Mucosa of stomach (tissue), 1 donor: ENCODE measurements at regions not wholly inside any gene's neighbourhood (a gene's known extent, or its start where the extent isn't known, plus 50 kb on each side); places are given as distances from the start of the nearest gene placed in this dataset.

Experiments
- H3K27me3 ChIP-seq: one replicate; pipeline ENCODE4 v1.7.0; 2013; ENCODE audit warnings: mild to moderate bottlenecking, low read length; ENCODE audit not compliant: control insufficient read depth, insufficient read depth
- H3K36me3 ChIP-seq: one replicate; pipeline ENCODE4 v1.7.0; 2013; ENCODE audit warnings: low read length; ENCODE audit not compliant: control insufficient read depth, insufficient read depth
- H3K4me1 ChIP-seq: one replicate; pipeline ENCODE4 v1.7.0; 2013; ENCODE audit warnings: mild to moderate bottlenecking, low read length; ENCODE audit not compliant: control insufficient read depth, insufficient read depth
- H3K4me3 ChIP-seq: one replicate; pipeline ENCODE4 v1.7.0; 2013; ENCODE audit warnings: low read length
- H3K9ac ChIP-seq: one replicate; pipeline ENCODE4 v1.7.0; 2013; ENCODE audit warnings: mild to moderate bottlenecking, low read length, moderate library complexity
- H3K9me3 ChIP-seq: one replicate; pipeline ENCODE4 v1.7.0; 2013; ENCODE audit warnings: mild to moderate bottlenecking, low read length, moderate library complexity; ENCODE audit not compliant: control insufficient read depth
- donor health status: Pancreatic carcinoma.

- no peaks in the 10 kb centered on the region for H3K36me3 ChIP-seq
- no peak overlapping the region for H3K9ac ChIP-seq
- no peak overlapping the region for H3K4me3 ChIP-seq
- no peaks in the 10 kb centered on the region for H3K27me3 ChIP-seq
- no peaks in the 10 kb centered on the region for H3K9me3 ChIP-seq
- H3K4me1 ChIP-seq, result no peaks in the 10 kb centered on the region
Measured at GRCh38 chr3:159323848-159324247, 522.0 kb downstream of the MFSD1 start.

DNA sequence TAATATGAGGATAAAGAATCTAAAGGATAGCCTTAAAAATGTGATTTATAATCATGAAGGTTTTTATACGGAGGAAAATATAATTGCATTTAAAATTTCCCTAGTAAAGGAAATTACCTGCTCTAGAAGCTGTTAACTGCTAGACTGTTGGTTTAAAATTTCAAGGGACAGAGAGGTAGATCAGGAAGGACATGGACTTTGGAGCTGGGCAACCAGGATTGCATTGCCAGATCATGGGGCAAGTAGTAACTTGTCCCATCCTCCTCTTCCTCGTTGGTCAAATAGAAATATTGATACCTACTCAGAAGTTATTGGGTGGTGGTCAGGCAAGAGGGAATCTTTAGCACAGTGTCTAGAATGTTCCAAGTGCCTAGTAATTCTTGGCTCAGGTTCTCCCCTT is 525.1 kb downstream of the MFSD1 start:
- Histone ChIP-seq H3K9ac (no peak overlapping the region), H3K4me3 (no peak overlapping the region), H3K36me3 (no peaks in the 10 kb centered on the region), H3K4me1 (no peaks in the 10 kb centered on the region), H3K27me3 (no peaks in the 10 kb centered on the region), H3K9me3 (no peaks in the 10 kb centered on the region)

- no peak overlapping the region for H3K9ac ChIP-seq
- no peaks in the 10 kb centered on the region for H3K27me3 ChIP-seq
- no peak overlapping the region for H3K4me3 ChIP-seq
- H3K4me1 ChIP-seq, result no peaks in the 10 kb centered on the region
- H3K9me3 ChIP-seq, result no peaks in the 10 kb centered on the region
- no peaks in the 10 kb centered on the region for H3K36me3 ChIP-seq
Measured at GRCh38 chr3:159332535-159333099, 530.8 kb downstream of the MFSD1 start.

GRCh38 chr3:159339131-159339530 is 537.3 kb downstream of the MFSD1 start:
- H3K36me3 ChIP-seq, result no peaks in the 10 kb centered on the region
- H3K27me3 ChIP-seq, result no peaks in the 10 kb centered on the region
- no peak overlapping the region for H3K4me3 ChIP-seq
- no peak overlapping the region for H3K9ac ChIP-seq
- H3K9me3 ChIP-seq, result no peaks in the 10 kb centered on the region
- no peaks in the 10 kb centered on the region for H3K4me1 ChIP-seq

- no peaks in the 10 kb centered on the region for H3K27me3 ChIP-seq
- H3K4me3 ChIP-seq, result no peak overlapping the region
- no peaks in the 10 kb centered on the region for H3K36me3 ChIP-seq
- no peak overlapping the region for H3K9ac ChIP-seq
- H3K4me1 ChIP-seq, result no peaks in the 10 kb centered on the region
- H3K9me3 ChIP-seq, result no peaks in the 10 kb centered on the region
Measured at GRCh38 chr3:159340877-159341500, 539.1 kb downstream of the MFSD1 start.

DNA sequence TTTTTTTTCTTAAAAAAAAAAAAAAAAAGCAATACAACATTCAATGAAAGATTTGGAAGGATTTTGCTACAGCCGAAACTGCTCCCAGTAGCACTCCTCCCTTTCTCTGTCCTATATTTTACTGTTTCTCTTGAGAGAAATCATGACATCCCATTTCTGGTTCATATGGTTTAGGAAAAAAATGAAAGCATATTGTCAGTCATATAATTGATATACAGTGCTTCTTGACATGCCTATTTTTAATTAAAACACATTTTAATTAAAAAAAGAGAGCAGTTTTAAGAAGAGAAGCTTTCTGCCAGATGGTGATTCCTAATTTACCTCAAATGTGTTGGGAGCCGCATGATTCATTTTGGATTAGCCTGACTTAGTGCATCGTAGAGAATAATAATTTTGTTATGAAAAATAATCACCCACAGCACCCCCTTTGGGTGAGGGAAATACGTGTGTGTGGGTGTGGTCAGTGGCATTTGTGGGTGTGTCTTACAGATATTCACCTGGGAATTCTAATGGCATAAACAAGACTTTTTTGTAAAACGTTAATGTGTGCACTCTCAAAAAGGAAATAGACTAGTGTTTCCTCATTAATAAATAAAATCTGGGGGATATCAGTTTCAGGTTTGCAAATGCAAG is 544.5 kb downstream of the MFSD1 start:
- no peak overlapping the region for H3K9ac ChIP-seq
- H3K9me3 ChIP-seq, result no peaks in the 10 kb centered on the region

DNA sequence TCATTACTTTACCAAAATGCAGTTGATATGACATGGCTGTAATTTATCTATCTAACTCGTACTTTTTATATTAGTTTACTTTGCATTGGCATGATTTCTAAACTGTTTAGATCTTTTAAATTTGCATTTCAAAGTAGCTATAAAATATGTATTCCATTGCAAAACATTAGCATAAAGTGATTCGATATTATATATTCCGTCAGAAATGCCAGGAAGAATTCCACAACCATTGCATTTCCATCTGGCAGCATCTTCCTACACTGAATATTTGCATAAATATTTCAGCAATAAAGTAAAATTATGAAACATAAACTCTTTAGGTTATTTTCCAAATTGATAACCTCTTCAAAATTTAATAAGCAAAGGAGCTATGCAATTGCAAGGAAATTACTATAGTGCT is 546.6 kb downstream of the MFSD1 start:
- Histone ChIP-seq H3K9ac (no peak overlapping the region), H3K4me3 (no peak overlapping the region), H3K4me1 (no peaks in the 10 kb centered on the region), H3K36me3 (no peaks in the 10 kb centered on the region), H3K27me3 (no peaks in the 10 kb centered on the region), H3K9me3 (no peaks in the 10 kb centered on the region)

More for the DNA sequence above, 544.5 kb downstream of the MFSD1 start:
- H3K36me3 ChIP-seq, result no peaks in the 10 kb centered on the region
- H3K4me1 ChIP-seq, result no peaks in the 10 kb centered on the region
- H3K27me3 ChIP-seq, result no peaks in the 10 kb centered on the region
- no peak overlapping the region for H3K4me3 ChIP-seq

GRCh38 chr3:159356606-159357005 is 554.8 kb downstream of the MFSD1 start:
- Histone ChIP-seq H3K4me3 (no peak overlapping the region), H3K9ac (no peak overlapping the region), H3K36me3 (no peaks in the 10 kb centered on the region), H3K4me1 (no peaks in the 10 kb centered on the region), H3K9me3 (no peaks in the 10 kb centered on the region), H3K27me3 (no peaks in the 10 kb centered on the region)

DNA sequence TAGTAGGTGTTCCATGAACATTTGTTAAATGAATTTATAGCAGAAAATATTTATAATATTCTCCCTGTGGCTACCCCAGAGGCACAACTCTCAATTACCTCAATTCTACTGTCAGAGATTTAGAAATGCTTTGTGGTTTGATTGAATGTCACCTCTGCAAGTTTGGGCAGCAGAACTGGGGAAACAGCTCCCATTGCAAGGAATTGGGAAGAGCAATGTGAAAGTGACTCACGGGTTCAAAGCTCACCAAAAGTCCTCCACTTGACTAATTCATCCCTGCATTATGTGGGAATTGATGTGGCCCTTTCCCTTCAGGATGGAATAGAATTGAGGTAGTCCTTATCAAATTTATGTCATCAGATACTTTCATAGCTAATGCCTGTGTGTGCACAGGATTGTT is 562.7 kb downstream of the MFSD1 start:
- Histone ChIP-seq H3K9me3 (no peaks in the 10 kb centered on the region), H3K36me3 (no peaks in the 10 kb centered on the region), H3K27me3 (no peaks in the 10 kb centered on the region), H3K4me1 (no peaks in the 10 kb centered on the region), H3K9ac (no peak overlapping the region), H3K4me3 (no peak overlapping the region)

DNA sequence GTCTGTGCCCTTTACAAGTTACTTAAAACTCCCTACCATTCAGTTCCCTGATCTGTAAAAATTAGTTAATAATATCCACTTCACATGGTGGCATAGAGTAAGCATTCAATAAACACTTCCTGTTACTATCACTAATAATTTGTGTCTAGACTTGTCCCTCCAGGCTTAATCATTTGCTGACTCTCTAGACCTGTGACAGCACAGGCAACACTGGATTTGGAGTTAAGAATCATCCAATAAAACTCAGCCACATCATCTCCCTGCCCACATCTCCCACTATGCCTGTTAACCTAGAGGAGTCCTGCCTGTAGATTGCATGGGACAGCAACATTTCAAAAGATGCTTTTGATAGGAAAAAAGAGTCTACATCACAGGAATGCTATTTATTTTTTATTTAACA is 564.6 kb downstream of the MFSD1 start:
- Histone ChIP-seq H3K4me1 (no peaks in the 10 kb centered on the region), H3K9ac (no peak overlapping the region), H3K9me3 (no peaks in the 10 kb centered on the region), H3K4me3 (no peak overlapping the region), H3K36me3 (no peaks in the 10 kb centered on the region), H3K27me3 (no peaks in the 10 kb centered on the region)

- Histone ChIP-seq H3K4me1 (no peaks in the 10 kb centered on the region), H3K36me3 (no peaks in the 10 kb centered on the region), H3K27me3 (no peaks in the 10 kb centered on the region), H3K9ac (no peak overlapping the region), H3K9me3 (no peaks in the 10 kb centered on the region), H3K4me3 (no peak overlapping the region)
Measured at GRCh38 chr3:159371961-159372360, 570.1 kb downstream of the MFSD1 start.

- Histone ChIP-seq H3K27me3 (no peaks in the 10 kb centered on the region), H3K9ac (no peak overlapping the region), H3K4me3 (no peak overlapping the region)
Measured at GRCh38 chr3:159378396-159379194, 576.7 kb downstream of the MFSD1 start.

More at GRCh38 chr3:159378396-159379194, 576.7 kb downstream of the MFSD1 start:
- Histone ChIP-seq H3K9me3 (no peaks in the 10 kb centered on the region), H3K4me1 (no peaks in the 10 kb centered on the region), H3K36me3 (no peaks in the 10 kb centered on the region)
